Stimulated activated CD4-positive, alpha-beta T cell treated with anti-CD3 and anti-CD28 coated beads, Interleukin-4, amount 100 ng/mL, for 1 hour (primary cell): ENCODE measurements at regions not wholly inside any gene's neighbourhood (a gene's known extent, or its start where the extent isn't known, plus 50 kb on each side); places are given as distances from the start of the nearest gene placed in this dataset.
"Not testable (repeated sequence)": the region's sequence is repeated elsewhere in the genome, so short reads cannot be mapped to it uniquely, and the experiment has no call there.

Experiments used
- DNase-seq: peaks from one replicate; pipeline ENCODE4 v3.0.0-alpha.2; 2020

- DNase-seq: no peak
Observed at GRCh38 chr13:50730496-50731351, 112.8 kb downstream of the DLEU7 start.

GRCh38 chr13:50731400-50731799 lies 112.1 kb downstream of the DLEU7 start:
- DNase-seq: no peak

- DNase-seq: no peak
Observed at GRCh38 chr13:50732712-50733111, 110.8 kb downstream of the DLEU7 start.

- DNase-seq: no peak
Observed at GRCh38 chr13:50733392-50733791, 110.1 kb downstream of the DLEU7 start.

GRCh38 chr13:50735071-50735470 lies 108.4 kb downstream of the DLEU7 start:
- DNase-seq: no peak

GRCh38 chr13:50740052-50740741 lies 103.3 kb downstream of the DLEU7 start:
- no peak for DNase-seq

GRCh38 chr13:50742353-50742752 lies 101.1 kb downstream of the DLEU7 start:
- DNase-seq: no peak

GRCh38 chr13:50742968-50743367 lies 100.5 kb downstream of the DLEU7 start:
- DNase-seq: no peak

GRCh38 chr13:50744116-50744660 lies 99.3 kb downstream of the DLEU7 start:
- no peak for DNase-seq

GRCh38 chr13:50745542-50746115 lies 97.9 kb downstream of the DLEU7 start:
- DNase-seq: no peak

GRCh38 chr13:50747737-50748350 lies 95.6 kb downstream of the DLEU7 start:
- no peak for DNase-seq

- not testable (repeated sequence) for DNase-seq
Observed at GRCh38 chr13:50753221-50753620, 90.3 kb downstream of the DLEU7 start.

GRCh38 chr13:50755862-50756685 lies 87.4 kb downstream of the DLEU7 start:
- DNase-seq: not testable (repeated sequence)

- no peak for DNase-seq
Observed at GRCh38 chr13:50757008-50757407, 86.5 kb downstream of the DLEU7 start.

- no peak for DNase-seq
Observed at GRCh38 chr13:50758796-50759195, 84.7 kb downstream of the DLEU7 start.

GRCh38 chr13:50760751-50761150 lies 82.7 kb downstream of the DLEU7 start:
- DNase-seq: no peak

- no peak for DNase-seq
Observed at GRCh38 chr13:50761406-50761805, 82.1 kb downstream of the DLEU7 start.

- no peak for DNase-seq
Observed at GRCh38 chr13:50762969-50763567, 80.4 kb downstream of the DLEU7 start.

GRCh38 chr13:50766013-50766412 lies 77.5 kb downstream of the DLEU7 start:
- DNase-seq: no peak

GRCh38 chr13:50766695-50767094 lies 76.8 kb downstream of the DLEU7 start:
- DNase-seq: no peak

GRCh38 chr13:50772881-50773280 lies 70.6 kb downstream of the DLEU7 start:
- not testable (repeated sequence) for DNase-seq
